Superior temporal gyrus (tissue), 1 donor: ENCODE measurements at regions not wholly inside any gene's neighbourhood (a gene's known extent, or its start where the extent isn't known, plus 50 kb on each side); places are given as distances from the start of the nearest gene placed in this dataset.

Experiments used
- DNase-seq: peaks from one replicate; pipeline ENCODE4 v3.0.0-alpha.2; 2016; ENCODE audit errors: extremely low spot score

DNA sequence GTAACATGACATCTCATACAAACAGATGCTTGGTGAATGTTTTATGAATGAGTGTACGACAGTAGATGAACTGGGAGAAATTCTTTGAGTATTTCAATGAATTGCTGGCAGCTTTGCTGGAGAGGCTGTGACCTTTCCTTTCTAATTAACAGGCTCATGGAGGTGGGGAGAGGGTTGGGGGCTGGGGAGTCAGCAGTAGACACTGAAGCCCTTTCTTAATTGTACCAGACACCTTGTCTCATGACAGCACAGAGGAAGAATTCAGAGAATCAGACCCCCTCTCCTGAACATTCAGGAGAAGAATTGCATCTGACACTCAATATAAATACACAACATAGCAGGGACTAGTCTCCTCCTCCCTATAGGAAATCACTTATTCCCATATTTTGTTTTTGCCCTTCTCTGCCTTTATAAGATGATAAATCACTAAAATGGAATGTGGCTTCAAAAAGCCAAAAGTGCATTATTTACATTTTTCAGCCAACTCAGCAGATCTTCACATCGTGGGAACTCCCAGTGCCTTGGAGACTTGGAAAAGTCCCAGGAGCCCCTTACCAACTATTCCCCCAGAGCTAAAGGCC, 66.2 kb upstream of the TPM1 start:
- DNase-seq = no peak

DNA sequence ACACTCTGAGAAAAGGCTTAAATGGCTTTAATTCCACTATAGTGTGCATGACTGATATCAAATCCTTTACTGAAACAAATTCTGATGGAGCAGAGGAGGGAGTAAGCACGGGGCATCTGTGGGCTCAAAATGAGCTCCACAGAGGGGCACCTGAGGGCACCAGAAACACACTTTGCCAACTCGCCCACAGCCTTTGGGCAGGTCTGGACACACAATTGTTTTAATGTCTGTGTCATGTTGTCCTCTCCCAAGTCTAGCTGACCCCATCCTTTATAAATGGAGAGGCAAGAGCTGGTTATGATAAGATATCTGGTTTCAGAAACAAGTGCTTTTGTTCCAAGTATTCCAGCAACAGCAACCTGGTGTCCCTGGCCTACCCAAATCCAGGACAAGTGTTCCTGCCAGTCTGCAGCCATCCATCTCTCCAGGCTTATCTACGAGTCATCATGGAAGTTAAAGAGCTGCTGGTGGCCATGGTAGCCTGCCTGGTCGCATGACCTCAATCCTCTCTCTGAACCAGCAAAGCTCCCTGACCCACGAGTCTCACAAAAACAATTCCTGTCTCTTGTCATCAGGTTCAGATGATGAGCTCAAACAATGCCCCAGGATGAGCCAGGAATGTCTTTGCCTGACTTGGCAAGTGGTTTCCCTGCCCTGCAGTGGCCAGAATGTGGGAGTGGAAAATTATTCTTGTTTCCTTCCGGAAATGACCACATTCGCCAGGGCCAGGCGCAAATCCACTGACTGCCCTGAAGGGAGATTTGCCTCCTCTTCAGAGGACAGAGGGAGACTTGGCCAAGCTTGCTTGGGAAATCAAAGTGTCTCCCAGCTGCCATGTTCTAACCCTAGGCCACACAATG, 64.4 kb upstream of the TPM1 start:
- no peak for DNase-seq

GRCh38 chr15:62979252-62979651, 63.3 kb upstream of the TPM1 start:
- no peak for DNase-seq

GRCh38 chr15:62981071-62981470, 61.5 kb upstream of the TPM1 start:
- no peak for DNase-seq

GRCh38 chr15:62983956-62984355, 58.6 kb upstream of the TPM1 start:
- no peak for DNase-seq

DNA sequence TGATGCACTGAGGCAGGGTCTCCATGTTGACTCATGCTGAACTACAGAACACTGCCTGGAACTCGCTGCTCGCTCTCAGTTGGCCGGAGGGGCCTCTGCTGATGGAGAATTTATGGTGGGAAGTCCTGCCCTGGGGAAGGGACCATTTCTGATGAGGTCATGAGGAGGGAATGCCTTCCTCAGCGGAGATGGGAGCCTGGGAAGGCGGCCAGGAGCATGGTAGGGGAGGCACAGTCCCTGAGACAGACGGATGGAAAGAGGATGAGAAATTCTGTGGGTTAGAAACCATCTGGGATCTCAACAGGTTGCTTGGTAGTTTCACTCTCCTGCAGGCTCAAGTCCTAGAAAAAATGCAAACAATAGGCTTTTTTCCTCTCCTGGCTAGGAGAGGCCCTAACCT, 56.8 kb upstream of the TPM1 start:
- DNase-seq = no peak

- DNase-seq = no peak
These were observed 55.6 kb upstream of the TPM1 start for GRCh38 chr15:62986948-62987347.

DNA sequence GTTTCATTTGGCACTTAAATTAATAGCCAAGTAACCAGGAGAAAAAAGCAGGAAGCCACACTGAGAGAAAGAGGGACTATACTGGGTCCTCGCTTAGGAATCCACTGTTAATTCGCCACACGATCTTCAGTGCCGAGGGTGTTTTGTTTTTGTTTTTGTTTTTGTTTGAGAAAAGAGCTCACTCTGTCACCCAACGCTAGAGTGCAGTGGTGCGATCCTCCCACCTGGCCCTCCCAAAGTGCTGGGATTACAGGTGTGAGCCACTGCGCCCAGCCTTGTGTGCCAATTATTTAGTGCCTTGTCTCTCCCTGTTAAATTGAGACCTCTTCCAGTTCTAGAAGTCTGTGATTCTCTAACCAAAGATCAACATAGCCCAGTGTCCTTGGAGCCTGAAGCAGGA, 53.8 kb upstream of the TPM1 start:
- no peak for DNase-seq

DNA sequence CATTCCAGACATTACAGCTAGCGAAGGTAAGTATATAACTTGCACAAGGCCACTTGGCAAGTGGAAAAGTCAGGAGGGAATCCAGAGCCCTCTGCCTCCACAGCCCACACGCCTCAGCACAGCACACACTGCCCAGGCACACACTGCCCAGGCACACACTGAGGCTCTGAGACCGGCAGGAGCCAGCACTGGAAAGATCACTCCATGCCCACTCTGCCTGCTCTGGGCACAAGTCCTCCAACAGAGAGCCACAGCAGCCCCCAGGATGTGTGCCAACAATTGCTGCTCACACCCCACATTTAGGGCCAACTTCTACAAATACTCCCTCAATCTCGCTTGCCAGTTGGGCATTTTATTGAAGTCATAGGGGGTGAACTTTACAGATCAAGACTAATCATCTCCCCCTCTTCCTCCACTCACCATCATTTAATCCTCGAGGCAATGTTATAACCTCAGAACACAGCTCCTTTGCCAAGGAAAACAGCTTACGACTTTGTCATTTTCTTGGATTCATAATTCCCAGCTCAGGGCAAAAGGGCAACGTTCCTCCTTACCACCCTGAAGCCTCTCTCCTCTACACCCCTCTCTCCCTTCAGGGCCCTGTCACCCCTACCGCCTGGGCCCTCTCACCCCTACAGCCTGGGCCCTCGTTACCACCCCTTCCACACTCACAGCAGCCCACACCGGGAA, 53.0 kb upstream of the TPM1 start:
- no peak for DNase-seq

DNA sequence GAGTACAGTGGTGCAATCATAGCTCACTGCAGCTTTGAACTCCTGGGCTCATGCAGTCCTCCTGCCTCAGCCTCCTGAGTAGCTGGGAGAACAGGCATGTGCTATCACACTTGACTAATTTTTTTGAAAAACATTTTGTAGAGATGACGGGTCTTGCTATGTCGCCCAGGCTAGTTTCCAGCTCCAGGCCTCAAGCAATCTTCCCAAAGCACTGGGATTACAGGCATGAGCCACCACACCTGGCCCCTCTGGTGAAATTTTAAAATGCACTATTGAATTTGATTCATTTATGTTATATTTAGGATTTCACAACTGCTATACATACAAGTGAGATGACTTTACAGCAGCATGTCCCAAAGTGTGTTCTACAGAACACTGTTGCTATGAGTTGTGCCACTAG, 50.8 kb upstream of the TPM1 start:
- no peak for DNase-seq

- DNase-seq = no peak
These were observed 50.2 kb upstream of the TPM1 start for GRCh38 chr15:62992302-62992701.
